GM23338 (cell line): ENCODE measurements at regions not wholly inside any gene's neighbourhood (a gene's known extent, or its start where the extent isn't known, plus 50 kb on each side); places are given as distances from the start of the nearest gene placed in this dataset.

Experiments
- EZH2 ChIP-seq: fragments of 200-600 bp; sonication (generic); IDR thresholded peaks from one replicate; pipeline ENCODE4 v1.8.0; 2017; ENCODE audit warnings: antibody characterized with exemption, mild to moderate bottlenecking, low read depth; ENCODE audit not compliant: unreplicated experiment
- EZH2phosphoT487 ChIP-seq: fragments of 200-600 bp; sonication (generic); IDR thresholded peaks from one replicate; pipeline ENCODE4 v1.8.1; 2018; ENCODE audit warnings: antibody characterized with exemption; ENCODE audit not compliant: unreplicated experiment
- STAT1 ChIP-seq: IDR thresholded peaks from one replicate; pipeline ENCODE4 v1.6.1; 2016; ENCODE audit warnings: antibody characterized with exemption; ENCODE audit not compliant: unreplicated experiment
- TF ChIP-seq, protein P1 (sequence below), 2 experiments: fragments of 200-600 bp in 1 of 2; sonication (generic) in 1 of 2; conservative IDR thresholded peaks; 2 replicates each; pipeline versions ENCODE4 v1.5.1 to v1.6.1; 2016 to 2017; ENCODE audit warnings: antibody characterized with exemption in 2 of 2, low read depth in 2 of 2, mild to moderate bottlenecking in 2 of 2, moderate library complexity in 1 of 2
- TF ChIP-seq, protein P2 (sequence below): fragments of 250-450 bp; sonication (Bioruptor Pico); IDR thresholded peaks from 2 replicates; pipeline ENCODE4 v1.5.0; 2020; ENCODE audit warnings: mild to moderate bottlenecking, moderate library complexity
- TF ChIP-seq, protein P3 (sequence below): IDR thresholded peaks from one replicate; pipeline ENCODE4 v1.6.1; 2018; ENCODE audit warnings: antibody characterized with exemption; ENCODE audit not compliant: unreplicated experiment

DNA sequence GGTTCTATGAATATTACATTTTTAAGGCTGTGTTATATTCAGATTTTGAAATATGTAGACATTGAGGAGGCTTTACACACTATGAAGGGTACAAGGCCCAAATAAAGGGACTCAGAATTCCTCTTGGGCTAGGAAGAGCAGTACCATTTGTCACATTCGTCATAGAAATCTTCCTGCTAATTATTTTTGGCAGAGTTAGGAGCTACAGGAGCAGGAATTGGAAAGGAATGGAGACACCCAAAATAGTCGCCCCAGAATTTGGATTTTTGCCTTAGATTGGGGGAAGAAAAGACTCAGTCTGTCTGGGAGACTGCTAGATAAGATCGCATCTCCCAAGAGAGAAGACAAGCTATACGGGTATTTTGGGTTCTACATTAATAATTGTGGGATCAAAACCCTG, 176.4 kb upstream of the DACH1 start:
- TF ChIP-seq, protein P1, sequence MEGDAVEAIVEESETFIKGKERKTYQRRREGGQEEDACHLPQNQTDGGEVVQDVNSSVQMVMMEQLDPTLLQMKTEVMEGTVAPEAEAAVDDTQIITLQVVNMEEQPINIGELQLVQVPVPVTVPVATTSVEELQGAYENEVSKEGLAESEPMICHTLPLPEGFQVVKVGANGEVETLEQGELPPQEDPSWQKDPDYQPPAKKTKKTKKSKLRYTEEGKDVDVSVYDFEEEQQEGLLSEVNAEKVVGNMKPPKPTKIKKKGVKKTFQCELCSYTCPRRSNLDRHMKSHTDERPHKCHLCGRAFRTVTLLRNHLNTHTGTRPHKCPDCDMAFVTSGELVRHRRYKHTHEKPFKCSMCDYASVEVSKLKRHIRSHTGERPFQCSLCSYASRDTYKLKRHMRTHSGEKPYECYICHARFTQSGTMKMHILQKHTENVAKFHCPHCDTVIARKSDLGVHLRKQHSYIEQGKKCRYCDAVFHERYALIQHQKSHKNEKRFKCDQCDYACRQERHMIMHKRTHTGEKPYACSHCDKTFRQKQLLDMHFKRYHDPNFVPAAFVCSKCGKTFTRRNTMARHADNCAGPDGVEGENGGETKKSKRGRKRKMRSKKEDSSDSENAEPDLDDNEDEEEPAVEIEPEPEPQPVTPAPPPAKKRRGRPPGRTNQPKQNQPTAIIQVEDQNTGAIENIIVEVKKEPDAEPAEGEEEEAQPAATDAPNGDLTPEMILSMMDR (conservative IDR thresholded peaks at IDR 0.05; ENCODE audit: low read depth in 2 of 2): no peak
- TF ChIP-seq EZH2 (no peak), STAT1 (no peak), EZH2phosphoT487 (no peak)
- TF ChIP-seq, protein P2, sequence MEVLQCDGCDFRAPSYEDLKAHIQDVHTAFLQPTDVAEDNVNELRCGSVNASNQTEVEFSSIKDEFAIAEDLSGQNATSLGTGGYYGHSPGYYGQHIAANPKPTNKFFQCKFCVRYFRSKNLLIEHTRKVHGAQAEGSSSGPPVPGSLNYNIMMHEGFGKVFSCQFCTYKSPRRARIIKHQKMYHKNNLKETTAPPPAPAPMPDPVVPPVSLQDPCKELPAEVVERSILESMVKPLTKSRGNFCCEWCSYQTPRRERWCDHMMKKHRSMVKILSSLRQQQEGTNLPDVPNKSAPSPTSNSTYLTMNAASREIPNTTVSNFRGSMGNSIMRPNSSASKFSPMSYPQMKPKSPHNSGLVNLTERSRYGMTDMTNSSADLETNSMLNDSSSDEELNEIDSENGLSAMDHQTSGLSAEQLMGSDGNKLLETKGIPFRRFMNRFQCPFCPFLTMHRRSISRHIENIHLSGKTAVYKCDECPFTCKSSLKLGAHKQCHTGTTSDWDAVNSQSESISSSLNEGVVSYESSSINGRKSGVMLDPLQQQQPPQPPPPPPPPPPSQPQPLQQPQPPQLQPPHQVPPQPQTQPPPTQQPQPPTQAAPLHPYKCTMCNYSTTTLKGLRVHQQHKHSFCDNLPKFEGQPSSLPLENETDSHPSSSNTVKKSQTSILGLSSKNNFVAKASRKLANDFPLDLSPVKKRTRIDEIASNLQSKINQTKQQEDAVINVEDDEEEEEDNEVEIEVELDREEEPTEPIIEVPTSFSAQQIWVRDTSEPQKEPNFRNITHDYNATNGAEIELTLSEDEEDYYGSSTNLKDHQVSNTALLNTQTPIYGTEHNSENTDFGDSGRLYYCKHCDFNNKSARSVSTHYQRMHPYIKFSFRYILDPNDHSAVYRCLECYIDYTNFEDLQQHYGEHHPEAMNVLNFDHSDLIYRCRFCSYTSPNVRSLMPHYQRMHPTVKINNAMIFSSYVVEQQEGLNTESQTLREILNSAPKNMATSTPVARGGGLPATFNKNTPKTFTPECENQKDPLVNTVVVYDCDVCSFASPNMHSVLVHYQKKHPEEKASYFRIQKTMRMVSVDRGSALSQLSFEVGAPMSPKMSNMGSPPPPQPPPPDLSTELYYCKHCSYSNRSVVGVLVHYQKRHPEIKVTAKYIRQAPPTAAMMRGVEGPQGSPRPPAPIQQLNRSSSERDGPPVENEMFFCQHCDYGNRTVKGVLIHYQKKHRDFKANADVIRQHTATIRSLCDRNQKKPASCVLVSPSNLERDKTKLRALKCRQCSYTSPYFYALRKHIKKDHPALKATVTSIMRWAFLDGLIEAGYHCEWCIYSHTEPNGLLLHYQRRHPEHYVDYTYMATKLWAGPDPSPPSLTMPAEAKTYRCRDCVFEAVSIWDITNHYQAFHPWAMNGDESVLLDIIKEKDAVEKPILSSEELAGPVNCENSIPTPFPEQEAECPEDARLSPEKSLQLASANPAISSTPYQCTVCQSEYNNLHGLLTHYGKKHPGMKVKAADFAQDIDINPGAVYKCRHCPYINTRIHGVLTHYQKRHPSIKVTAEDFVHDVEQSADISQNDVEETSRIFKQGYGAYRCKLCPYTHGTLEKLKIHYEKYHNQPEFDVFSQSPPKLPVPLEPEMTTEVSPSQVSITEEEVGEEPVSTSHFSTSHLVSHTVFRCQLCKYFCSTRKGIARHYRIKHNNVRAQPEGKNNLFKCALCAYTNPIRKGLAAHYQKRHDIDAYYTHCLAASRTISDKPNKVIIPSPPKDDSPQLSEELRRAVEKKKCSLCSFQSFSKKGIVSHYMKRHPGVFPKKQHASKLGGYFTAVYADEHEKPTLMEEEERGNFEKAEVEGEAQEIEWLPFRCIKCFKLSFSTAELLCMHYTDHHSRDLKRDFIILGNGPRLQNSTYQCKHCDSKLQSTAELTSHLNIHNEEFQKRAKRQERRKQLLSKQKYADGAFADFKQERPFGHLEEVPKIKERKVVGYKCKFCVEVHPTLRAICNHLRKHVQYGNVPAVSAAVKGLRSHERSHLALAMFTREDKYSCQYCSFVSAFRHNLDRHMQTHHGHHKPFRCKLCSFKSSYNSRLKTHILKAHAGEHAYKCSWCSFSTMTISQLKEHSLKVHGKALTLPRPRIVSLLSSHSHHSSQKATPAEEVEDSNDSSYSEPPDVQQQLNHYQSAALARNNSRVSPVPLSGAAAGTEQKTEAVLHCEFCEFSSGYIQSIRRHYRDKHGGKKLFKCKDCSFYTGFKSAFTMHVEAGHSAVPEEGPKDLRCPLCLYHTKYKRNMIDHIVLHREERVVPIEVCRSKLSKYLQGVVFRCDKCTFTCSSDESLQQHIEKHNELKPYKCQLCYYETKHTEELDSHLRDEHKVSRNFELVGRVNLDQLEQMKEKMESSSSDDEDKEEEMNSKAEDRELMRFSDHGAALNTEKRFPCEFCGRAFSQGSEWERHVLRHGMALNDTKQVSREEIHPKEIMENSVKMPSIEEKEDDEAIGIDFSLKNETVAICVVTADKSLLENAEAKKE: no peak
- TF ChIP-seq, protein P3, sequence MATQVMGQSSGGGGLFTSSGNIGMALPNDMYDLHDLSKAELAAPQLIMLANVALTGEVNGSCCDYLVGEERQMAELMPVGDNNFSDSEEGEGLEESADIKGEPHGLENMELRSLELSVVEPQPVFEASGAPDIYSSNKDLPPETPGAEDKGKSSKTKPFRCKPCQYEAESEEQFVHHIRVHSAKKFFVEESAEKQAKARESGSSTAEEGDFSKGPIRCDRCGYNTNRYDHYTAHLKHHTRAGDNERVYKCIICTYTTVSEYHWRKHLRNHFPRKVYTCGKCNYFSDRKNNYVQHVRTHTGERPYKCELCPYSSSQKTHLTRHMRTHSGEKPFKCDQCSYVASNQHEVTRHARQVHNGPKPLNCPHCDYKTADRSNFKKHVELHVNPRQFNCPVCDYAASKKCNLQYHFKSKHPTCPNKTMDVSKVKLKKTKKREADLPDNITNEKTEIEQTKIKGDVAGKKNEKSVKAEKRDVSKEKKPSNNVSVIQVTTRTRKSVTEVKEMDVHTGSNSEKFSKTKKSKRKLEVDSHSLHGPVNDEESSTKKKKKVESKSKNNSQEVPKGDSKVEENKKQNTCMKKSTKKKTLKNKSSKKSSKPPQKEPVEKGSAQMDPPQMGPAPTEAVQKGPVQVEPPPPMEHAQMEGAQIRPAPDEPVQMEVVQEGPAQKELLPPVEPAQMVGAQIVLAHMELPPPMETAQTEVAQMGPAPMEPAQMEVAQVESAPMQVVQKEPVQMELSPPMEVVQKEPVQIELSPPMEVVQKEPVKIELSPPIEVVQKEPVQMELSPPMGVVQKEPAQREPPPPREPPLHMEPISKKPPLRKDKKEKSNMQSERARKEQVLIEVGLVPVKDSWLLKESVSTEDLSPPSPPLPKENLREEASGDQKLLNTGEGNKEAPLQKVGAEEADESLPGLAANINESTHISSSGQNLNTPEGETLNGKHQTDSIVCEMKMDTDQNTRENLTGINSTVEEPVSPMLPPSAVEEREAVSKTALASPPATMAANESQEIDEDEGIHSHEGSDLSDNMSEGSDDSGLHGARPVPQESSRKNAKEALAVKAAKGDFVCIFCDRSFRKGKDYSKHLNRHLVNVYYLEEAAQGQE: no peak
